Activated CD4-positive, alpha-beta memory T cell treated with anti-CD3 and anti-CD28 coated beads for 36 hours (primary cell): ENCODE measurements at regions not wholly inside any gene's neighbourhood (a gene's known extent, or its start where the extent isn't known, plus 50 kb on each side); places are given as distances from the start of the nearest gene placed in this dataset.

Experiments
- CTCF ChIA-PET: fragments of 350-600 bp; sonication (Branson Sonifier 250); formaldehyde crosslinking; loops from one replicate; lab custom pipeline; 2021; ENCODE audit warnings: antibody characterized with exemption, inconsistent platforms; lab: Charles Lee
- POLR2A ChIA-PET: fragments of 350-600 bp; sonication (Branson Sonifier 250); formaldehyde crosslinking; loops from one replicate; lab custom pipeline; 2021; ENCODE audit warnings: antibody characterized with exemption; lab: Charles Lee
- DNase-seq: peaks from one replicate; pipeline ENCODE4 v3.0.0-alpha.2; 2020
- H3K27ac Mint-ChIP-seq: one replicate; pipeline ENCODE4 v1.8.0; 2021; ENCODE audit warnings: mixed read lengths
- H3K27me3 Mint-ChIP-seq: one replicate; pipeline ENCODE4 v1.8.0; 2021; ENCODE audit warnings: mixed read lengths
- H3K36me3 Mint-ChIP-seq: one replicate; pipeline ENCODE4 v1.8.0; 2021; ENCODE audit warnings: mixed read lengths
- H3K4me1 Mint-ChIP-seq: one replicate; pipeline ENCODE4 v1.8.0; 2021; ENCODE audit warnings: low read depth, mixed read lengths
- H3K4me3 Mint-ChIP-seq: one replicate; pipeline ENCODE4 v1.8.0; 2021; ENCODE audit warnings: mild to moderate bottlenecking, mixed read lengths
- H3K9me3 Mint-ChIP-seq: one replicate; pipeline ENCODE4 v1.8.0; 2021; ENCODE audit warnings: mixed read lengths
- intact Hi-C: fragments of 100-400 bp; cut with micrococcal nuclease; formaldehyde crosslinking; loops from one replicate; pipeline ENCODE4 v1.15.1; 2023

GRCh38 chr10:33565231-33565630 is 230.8 kb upstream of the NRP1 start:
- H3K27me3 Mint-ChIP-seq: peaks cover 22% of the 10 kb centered on the region
- ChIA-PET CTCF (no interaction called here), POLR2A (no interaction called here)
- intact Hi-C loops: no loop called here
- H3K36me3 Mint-ChIP-seq: no peaks in the 10 kb centered on the region
- H3K4me3 Mint-ChIP-seq: no peak overlapping the region
- no peaks in the 10 kb centered on the region for H3K9me3 Mint-ChIP-seq
- DNase-seq: no peak
- no peaks in the 10 kb centered on the region for H3K4me1 Mint-ChIP-seq
- H3K27ac Mint-ChIP-seq: no peak overlapping the region

DNA sequence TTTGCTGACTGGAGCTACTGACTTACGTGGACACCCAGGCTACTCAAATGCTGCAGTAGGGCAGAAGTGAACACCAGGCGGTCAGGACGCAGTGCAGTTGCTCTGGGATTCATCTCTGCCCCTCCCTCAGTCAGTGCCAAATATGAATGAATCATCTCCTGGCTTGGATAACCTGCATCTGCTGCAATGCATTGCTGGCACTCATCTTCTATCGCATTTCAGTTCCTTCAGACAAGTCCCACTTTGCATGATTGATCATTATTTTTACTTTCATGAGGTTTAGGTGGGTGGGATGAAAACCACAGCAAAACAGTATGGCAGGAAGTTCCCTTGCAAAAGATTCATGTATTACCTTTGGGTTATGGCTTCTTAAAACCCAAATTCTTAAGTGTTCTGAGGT is 224.6 kb upstream of the NRP1 start:
- Mint-ChIP-seq H3K36me3 (no peaks in the 10 kb centered on the region), H3K4me3 (no peak overlapping the region), H3K4me1 (peaks cover 10% of the 10 kb centered on the region), H3K9me3 (no peaks in the 10 kb centered on the region), H3K27ac (no peak overlapping the region), H3K27me3 (peaks cover 34% of the 10 kb centered on the region)
- peak; percentile 10 for DNase-seq
- CTCF ChIA-PET: no interaction called here
- POLR2A ChIA-PET: no interaction called here
- intact Hi-C loops: loop anchor here (10.0 kb wide), 1 partner anchor 56 kb away; no protein-coding TSS in a partner anchor

DNA sequence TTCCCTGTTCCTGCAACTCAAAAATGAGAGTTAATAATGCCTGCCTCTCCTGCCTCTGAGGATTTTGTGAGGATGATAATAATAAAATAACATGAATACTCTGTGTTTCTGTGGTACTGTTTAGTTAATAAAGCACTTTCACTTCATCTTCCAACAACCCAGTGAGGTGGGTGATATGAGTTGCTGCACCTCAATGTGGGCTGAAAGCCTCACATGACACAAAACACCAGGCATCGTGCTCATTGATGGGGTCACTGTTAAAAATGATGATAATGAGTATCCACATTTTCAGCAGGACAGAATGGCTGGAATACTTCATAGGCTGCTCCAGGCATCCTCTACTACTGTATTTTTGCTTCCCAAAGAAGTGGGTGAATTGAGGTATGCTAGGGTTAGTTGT is 222.8 kb upstream of the NRP1 start:
- CTCF ChIA-PET: no interaction called here
- DNase-seq: no peak
- H3K4me3 Mint-ChIP-seq: no peak overlapping the region
- H3K9me3 Mint-ChIP-seq: no peaks in the 10 kb centered on the region
- H3K27ac Mint-ChIP-seq: no peak overlapping the region
- POLR2A ChIA-PET: no interaction called here
- peaks cover 30% of the 10 kb centered on the region for H3K27me3 Mint-ChIP-seq
- no peaks in the 10 kb centered on the region for H3K36me3 Mint-ChIP-seq
- peaks cover 10% of the 10 kb centered on the region for H3K4me1 Mint-ChIP-seq
- intact Hi-C loops: loop anchor here (10.0 kb wide), 1 partner anchor 57 kb away; no protein-coding TSS in a partner anchor

DNA sequence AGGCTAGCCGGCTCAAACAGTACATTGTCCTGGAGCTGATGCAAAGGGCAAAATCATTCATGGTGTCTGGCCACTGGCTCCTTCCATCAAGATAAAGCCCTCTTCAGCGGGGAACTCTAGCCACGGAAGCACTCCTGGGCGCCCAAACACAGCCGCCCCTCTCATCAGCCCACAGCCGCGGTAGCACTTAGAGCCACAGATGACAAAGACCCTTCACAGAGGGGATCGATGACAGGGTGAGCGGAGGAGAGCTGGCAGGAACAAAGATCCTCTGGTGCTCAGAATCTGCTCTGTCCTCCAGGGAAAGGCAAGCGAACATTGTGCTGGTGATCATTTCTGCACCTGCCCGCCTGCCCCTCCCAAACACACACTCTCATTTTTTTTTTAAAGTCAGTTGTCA is 222.2 kb upstream of the NRP1 start:
- ChIA-PET POLR2A (no interaction called here), CTCF (no interaction called here)
- Mint-ChIP-seq H3K27me3 (peaks cover 24% of the 10 kb centered on the region), H3K9me3 (no peaks in the 10 kb centered on the region), H3K4me1 (peaks cover 10% of the 10 kb centered on the region), H3K4me3 (no peak overlapping the region), H3K36me3 (no peaks in the 10 kb centered on the region), H3K27ac (no peak overlapping the region)
- intact Hi-C loops: loop anchor here (10.0 kb wide), 1 partner anchor 58 kb away; no protein-coding TSS in a partner anchor
- no peak for DNase-seq

- H3K9me3 Mint-ChIP-seq: no peaks in the 10 kb centered on the region
- peaks cover 20% of the 10 kb centered on the region for H3K27me3 Mint-ChIP-seq
- DNase-seq: no peak
- POLR2A ChIA-PET: no interaction called here
- CTCF ChIA-PET: no interaction called here
- peaks cover 10% of the 10 kb centered on the region for H3K4me1 Mint-ChIP-seq
- H3K27ac Mint-ChIP-seq: no peak overlapping the region
- no peak overlapping the region for H3K4me3 Mint-ChIP-seq
- no peaks in the 10 kb centered on the region for H3K36me3 Mint-ChIP-seq
- intact Hi-C loops: loop anchor here (10.0 kb wide), 1 partner anchor 59 kb away; no protein-coding TSS in a partner anchor
Measured at GRCh38 chr10:33556103-33556502, 221.6 kb upstream of the NRP1 start.

DNA sequence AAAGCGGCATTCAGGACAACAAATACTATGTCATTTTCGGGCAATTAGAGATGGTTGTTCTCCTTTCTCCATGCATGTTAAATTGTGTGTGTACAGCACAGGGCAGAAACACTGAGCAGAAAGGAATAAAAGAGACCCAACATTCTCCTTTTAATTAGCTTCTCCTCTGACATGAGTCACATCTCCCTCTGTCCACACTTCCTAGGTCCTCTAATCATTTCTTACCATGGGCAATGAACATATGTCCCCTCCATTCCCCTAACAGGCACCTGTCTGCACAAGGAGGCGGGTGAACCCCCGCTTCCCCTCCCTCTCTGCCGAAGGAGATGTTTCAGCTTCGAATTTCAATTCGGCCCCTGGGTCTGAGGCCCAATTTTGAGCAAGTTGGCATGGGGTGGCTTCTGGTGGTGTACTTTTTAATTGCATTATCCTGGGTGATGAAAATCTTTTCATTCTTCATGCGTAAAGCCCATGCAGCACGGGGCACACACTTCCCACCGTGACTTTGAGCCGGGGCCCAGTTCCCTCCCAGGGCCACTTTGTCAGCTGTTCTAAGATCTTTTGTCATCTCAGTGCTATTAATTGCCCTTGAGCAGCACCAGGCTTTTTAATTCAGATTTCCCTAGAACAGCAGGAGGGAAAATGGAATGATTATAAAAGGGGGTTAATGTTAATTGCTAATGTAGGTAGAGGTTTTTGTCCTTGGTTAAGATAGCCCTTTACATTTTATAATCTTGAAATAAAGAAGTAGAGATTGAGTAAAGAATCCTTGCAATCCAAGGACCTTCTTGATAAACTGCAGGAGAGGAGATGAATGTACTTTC is 219.5 kb upstream of the NRP1 start:
- peaks cover 30% of the 10 kb centered on the region for H3K27me3 Mint-ChIP-seq
- H3K9me3 Mint-ChIP-seq: no peaks in the 10 kb centered on the region

GRCh38 chr10:33552290-33552689 is 217.8 kb upstream of the NRP1 start:
- Mint-ChIP-seq H3K36me3 (no peaks in the 10 kb centered on the region), H3K4me1 (no peaks in the 10 kb centered on the region), H3K27me3 (peaks cover 28% of the 10 kb centered on the region), H3K4me3 (no peak overlapping the region), H3K27ac (no peak overlapping the region), H3K9me3 (no peaks in the 10 kb centered on the region)
- intact Hi-C loops: loop anchor here (10.0 kb wide), 1 partner anchor 63 kb away; no protein-coding TSS in a partner anchor
- CTCF ChIA-PET: no interaction called here
- POLR2A ChIA-PET: no interaction called here
- DNase-seq: no peak

More for the DNA sequence above, 219.5 kb upstream of the NRP1 start:
- CTCF ChIA-PET: no interaction called here
- Mint-ChIP-seq H3K27ac (no peak overlapping the region), H3K4me1 (peaks cover 3% of the 10 kb centered on the region), H3K4me3 (no peak overlapping the region), H3K36me3 (no peaks in the 10 kb centered on the region)
- intact Hi-C loops: loop anchor here (10.0 kb wide), 1 partner anchor 61 kb away; no protein-coding TSS in a partner anchor
- DNase-seq: no peak
- POLR2A ChIA-PET: no interaction called here

- POLR2A ChIA-PET: interaction anchor here (0.6 kb wide), 1 partner anchor 65 kb away, joined by 3 read pairs; no protein-coding TSS in a partner anchor
Measured at GRCh38 chr10:33550811-33551210, 216.3 kb upstream of the NRP1 start.

DNA sequence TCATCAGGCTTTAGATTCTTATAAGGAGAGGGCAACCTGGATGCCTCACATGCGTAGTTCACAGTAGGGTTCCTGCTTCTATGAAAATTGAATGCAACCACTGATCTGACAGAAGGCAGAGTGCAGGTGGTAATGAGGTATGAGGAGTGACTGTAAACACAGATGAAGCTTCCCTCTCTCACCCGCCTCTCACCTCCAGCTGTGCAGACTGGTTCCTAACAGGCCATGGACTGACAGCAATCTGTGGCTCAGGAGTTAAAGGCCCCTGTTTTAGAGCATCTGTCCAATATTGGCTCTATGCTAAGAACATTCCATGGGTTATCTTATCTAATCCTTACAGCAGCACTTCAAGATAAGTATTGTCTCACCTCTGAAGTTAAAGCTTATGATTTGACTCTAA is 213.5 kb upstream of the NRP1 start:
- Mint-ChIP-seq H3K27ac (no peak overlapping the region), H3K9me3 (peaks cover 15% of the 10 kb centered on the region), H3K4me1 (no peaks in the 10 kb centered on the region), H3K4me3 (no peak overlapping the region), H3K36me3 (peaks cover 1% of the 10 kb centered on the region), H3K27me3 (peaks cover 25% of the 10 kb centered on the region)
- ChIA-PET POLR2A (no interaction called here), CTCF (no interaction called here)
- no peak for DNase-seq
- intact Hi-C loops: no loop called here

More at GRCh38 chr10:33550811-33551210, 216.3 kb upstream of the NRP1 start:
- Mint-ChIP-seq H3K9me3 (no peaks in the 10 kb centered on the region), H3K36me3 (no peaks in the 10 kb centered on the region), H3K27ac (no peak overlapping the region), H3K27me3 (peaks cover 23% of the 10 kb centered on the region), H3K4me1 (no peaks in the 10 kb centered on the region), H3K4me3 (no peak overlapping the region)
- intact Hi-C loops: loop anchor here (10.0 kb wide), 1 partner anchor 64 kb away; no protein-coding TSS in a partner anchor
- no peak for DNase-seq
- CTCF ChIA-PET: interaction anchor here (0.7 kb wide), 1 partner anchor 47 kb away, joined by 3 read pairs; no protein-coding TSS in a partner anchor

- Mint-ChIP-seq H3K27ac (no peak overlapping the region), H3K36me3 (peaks cover 1% of the 10 kb centered on the region), H3K4me3 (no peak overlapping the region), H3K27me3 (peaks cover 32% of the 10 kb centered on the region), H3K9me3 (peaks cover 16% of the 10 kb centered on the region), H3K4me1 (no peaks in the 10 kb centered on the region)
- POLR2A ChIA-PET: no interaction called here
- no peak for DNase-seq
- CTCF ChIA-PET: no interaction called here
- intact Hi-C loops: no loop called here
Measured at GRCh38 chr10:33546031-33546430, 211.6 kb upstream of the NRP1 start.

- no peak for DNase-seq
- intact Hi-C loops: no loop called here
- POLR2A ChIA-PET: interaction anchor here (0.6 kb wide), 1 partner anchor 49 kb away, joined by 3 read pairs; no protein-coding TSS in a partner anchor
- Mint-ChIP-seq H3K9me3 (peaks cover 16% of the 10 kb centered on the region), H3K4me1 (no peaks in the 10 kb centered on the region), H3K4me3 (no peak overlapping the region), H3K27ac (no peak overlapping the region), H3K36me3 (peaks cover 1% of the 10 kb centered on the region), H3K27me3 (peaks cover 24% of the 10 kb centered on the region)
- CTCF ChIA-PET: no interaction called here
Measured at GRCh38 chr10:33542752-33543505, 208.5 kb upstream of the NRP1 start.

DNA sequence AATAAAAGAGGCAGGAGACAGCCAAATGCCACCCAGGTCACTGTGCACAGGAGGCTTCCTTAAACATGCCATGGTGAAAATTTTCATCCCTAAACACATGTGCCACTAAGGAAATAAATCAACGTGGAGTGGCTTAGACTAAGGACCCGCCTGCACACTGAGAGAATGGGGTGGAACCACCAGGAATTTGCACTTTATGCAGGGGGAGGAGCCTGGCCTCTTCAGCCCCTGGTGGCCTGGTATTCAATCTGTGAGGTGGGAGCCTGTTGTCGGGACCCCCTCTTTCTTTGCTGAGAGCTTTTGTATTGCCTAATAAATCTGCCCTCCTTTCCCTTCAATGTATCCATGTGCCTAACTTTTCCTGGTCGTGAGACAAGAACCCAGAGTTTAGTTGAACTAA is 204.6 kb upstream of the NRP1 start:
- CTCF ChIA-PET: no interaction called here
- intact Hi-C loops: no loop called here

More for the DNA sequence above, 204.6 kb upstream of the NRP1 start:
- Mint-ChIP-seq H3K27ac (no peak overlapping the region), H3K9me3 (peaks cover 11% of the 10 kb centered on the region), H3K27me3 (peaks cover 32% of the 10 kb centered on the region), H3K4me3 (no peak overlapping the region), H3K36me3 (peaks cover 1% of the 10 kb centered on the region), H3K4me1 (no peaks in the 10 kb centered on the region)
- POLR2A ChIA-PET: no interaction called here
- no peak for DNase-seq
